ENCODE measurements at regions not wholly inside any gene's neighbourhood (a gene's known extent, or its start where the extent isn't known, plus 50 kb on each side); places are given as distances from the start of the nearest gene placed in this dataset.

DNA sequence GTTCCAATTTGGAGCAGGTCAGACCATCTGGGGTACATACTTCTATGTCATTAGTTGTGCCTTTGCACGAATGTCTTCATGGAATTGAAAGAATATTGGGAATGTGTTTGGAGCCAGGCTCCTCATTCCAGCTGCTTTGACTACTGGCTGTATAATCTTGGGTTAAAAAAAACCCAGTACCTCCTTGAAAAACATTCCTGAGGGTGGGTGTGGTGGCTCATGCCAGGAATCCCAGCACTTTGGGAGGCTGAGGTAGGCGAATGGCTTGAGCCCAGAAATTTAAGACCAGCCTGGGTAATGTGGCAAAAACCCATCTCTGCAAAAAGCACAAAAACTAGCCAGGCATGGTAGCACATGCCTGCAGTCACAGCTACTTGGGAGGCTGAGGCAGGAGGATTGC is 125.6 kb downstream of the TTC8 start:
- TF ChIP-seq CTCF (IDR thresholded peaks at IDR 0.05; ENCODE audit: borderline replicate concordance, extremely low read depth, low read length, poor library complexity, severe bottlenecking) (no peak), EZH2 (IDR thresholded peaks at IDR 0.05; ENCODE audit: borderline replicate concordance, low read depth, low read length, severe bottlenecking) (no peak)

All from DND-41 (cell line).